Transverse colon (tissue), 3 donors: ENCODE measurements at regions not wholly inside any gene's neighbourhood (a gene's known extent, or its start where the extent isn't known, plus 50 kb on each side); places are given as distances from the start of the nearest gene placed in this dataset.

Experiments
- POLR2A ChIP-seq: fragments of 450-650 bp; IDR thresholded peaks from one replicate; pipeline ENCODE4 v1.6.1; 2016; ENCODE audit warnings: antibody characterized with exemption, mild to moderate bottlenecking, moderate library complexity
- TF ChIP-seq, protein P1 (sequence below), 5 experiments: fragments of 200-600 bp in 3 of 5; fragments of 450-650 bp in 2 of 5; sonication (generic) in 3 of 5; IDR thresholded peaks; 1 replicate in 2 of 5; 2 replicates in 3 of 5; pipeline ENCODE4 v1.5.1; 2016 to 2017; ENCODE audit warnings: antibody characterized with exemption in 5 of 5, inconsistent platforms in 3 of 5, mild to moderate bottlenecking in 2 of 5, moderate library complexity in 1 of 5

DNA sequence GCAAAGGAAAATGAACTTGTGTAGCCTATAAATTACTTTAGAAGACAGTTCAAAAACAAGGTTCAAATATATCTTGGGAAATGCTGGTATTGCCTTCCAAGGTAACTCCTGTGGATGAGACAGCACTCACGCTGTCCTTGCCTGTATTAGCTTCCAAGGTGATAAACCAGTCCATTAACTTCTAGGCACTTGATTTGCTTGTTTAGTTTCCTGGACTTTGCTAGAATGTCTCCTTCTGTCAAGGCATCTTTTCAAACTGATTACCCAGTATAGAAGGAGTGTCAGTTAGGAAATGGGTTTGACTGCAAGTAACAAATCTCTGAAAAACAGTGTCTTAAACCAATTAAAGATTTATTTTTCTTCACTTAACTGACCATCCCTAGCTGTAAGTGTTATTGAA lies 103.4 kb upstream of the SLC22A23 start:
- TF ChIP-seq, protein P1, sequence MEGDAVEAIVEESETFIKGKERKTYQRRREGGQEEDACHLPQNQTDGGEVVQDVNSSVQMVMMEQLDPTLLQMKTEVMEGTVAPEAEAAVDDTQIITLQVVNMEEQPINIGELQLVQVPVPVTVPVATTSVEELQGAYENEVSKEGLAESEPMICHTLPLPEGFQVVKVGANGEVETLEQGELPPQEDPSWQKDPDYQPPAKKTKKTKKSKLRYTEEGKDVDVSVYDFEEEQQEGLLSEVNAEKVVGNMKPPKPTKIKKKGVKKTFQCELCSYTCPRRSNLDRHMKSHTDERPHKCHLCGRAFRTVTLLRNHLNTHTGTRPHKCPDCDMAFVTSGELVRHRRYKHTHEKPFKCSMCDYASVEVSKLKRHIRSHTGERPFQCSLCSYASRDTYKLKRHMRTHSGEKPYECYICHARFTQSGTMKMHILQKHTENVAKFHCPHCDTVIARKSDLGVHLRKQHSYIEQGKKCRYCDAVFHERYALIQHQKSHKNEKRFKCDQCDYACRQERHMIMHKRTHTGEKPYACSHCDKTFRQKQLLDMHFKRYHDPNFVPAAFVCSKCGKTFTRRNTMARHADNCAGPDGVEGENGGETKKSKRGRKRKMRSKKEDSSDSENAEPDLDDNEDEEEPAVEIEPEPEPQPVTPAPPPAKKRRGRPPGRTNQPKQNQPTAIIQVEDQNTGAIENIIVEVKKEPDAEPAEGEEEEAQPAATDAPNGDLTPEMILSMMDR (IDR thresholded peaks at IDR 0.05) = no peak
- no peak for TF ChIP-seq POLR2A
